ENCODE measurements at regions not wholly inside any gene's neighbourhood (a gene's known extent, or its start where the extent isn't known, plus 50 kb on each side); places are given as distances from the start of the nearest gene placed in this dataset.

DNA sequence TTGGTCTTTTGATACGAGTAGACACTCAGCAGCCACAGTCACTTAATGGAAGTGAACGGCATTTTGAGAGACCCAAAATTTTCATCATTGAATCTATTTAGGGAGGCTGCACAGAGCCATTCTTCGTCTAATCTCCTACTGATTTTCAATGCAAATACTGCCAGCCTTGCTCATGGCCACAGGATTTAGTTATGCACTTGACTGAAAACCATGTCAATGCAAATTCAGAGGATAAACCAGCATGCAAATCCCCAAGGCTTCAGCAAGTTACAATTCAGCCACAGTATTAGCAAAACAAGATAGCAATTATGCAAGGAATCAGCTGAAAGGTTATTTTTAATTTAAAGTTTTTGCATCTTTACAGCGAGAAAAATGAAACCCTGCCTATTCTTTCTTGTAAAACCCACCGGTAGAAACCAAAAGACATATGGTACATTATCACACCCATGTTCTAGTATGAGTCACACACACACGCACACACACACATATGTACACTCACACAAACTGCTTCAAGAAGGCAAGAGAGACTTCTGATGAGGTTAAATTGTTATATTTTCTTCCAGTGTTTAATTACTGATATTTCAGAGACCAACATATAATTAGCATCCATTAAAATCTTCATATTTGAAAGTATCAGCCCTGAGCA lies 985.3 kb upstream of the FLRT2 start:
- no peak overlapping the region for H3K4me3 ChIP-seq (ENCODE audit: low read depth, low read length)
- TF ChIP-seq, protein P1, sequence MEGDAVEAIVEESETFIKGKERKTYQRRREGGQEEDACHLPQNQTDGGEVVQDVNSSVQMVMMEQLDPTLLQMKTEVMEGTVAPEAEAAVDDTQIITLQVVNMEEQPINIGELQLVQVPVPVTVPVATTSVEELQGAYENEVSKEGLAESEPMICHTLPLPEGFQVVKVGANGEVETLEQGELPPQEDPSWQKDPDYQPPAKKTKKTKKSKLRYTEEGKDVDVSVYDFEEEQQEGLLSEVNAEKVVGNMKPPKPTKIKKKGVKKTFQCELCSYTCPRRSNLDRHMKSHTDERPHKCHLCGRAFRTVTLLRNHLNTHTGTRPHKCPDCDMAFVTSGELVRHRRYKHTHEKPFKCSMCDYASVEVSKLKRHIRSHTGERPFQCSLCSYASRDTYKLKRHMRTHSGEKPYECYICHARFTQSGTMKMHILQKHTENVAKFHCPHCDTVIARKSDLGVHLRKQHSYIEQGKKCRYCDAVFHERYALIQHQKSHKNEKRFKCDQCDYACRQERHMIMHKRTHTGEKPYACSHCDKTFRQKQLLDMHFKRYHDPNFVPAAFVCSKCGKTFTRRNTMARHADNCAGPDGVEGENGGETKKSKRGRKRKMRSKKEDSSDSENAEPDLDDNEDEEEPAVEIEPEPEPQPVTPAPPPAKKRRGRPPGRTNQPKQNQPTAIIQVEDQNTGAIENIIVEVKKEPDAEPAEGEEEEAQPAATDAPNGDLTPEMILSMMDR (IDR thresholded peaks at IDR 0.05; ENCODE audit: insufficient read depth, low read depth, low read length, missing control alignments), result no peak
- no peak for DNase-seq (ENCODE audit: low read depth)

DNA sequence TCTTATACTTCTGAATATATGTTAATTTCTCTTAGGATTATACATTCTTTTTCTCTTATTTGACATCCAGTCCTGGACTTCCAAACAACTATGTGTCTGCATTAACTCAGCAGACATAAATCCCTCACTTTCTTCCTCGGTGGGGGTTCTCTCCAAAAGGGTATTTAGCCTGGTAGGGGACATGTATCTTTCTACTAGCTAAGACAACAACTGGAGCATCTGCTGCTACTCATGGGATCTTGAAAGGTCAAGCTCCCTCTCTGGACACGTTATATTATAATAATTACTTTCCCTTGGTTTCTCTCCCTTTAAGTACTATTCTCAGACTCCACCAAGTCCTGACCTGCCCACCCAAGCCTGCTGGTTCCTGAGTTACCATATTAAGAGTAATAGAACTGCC lies 983.7 kb upstream of the FLRT2 start:
- no peak for DNase-seq (ENCODE audit: low read depth)
- TF ChIP-seq, protein P1 (IDR thresholded peaks at IDR 0.05; ENCODE audit: insufficient read depth, low read depth, low read length, missing control alignments), result no peak
- H3K4me3 ChIP-seq (ENCODE audit: low read depth, low read length), result no peak overlapping the region

DNA sequence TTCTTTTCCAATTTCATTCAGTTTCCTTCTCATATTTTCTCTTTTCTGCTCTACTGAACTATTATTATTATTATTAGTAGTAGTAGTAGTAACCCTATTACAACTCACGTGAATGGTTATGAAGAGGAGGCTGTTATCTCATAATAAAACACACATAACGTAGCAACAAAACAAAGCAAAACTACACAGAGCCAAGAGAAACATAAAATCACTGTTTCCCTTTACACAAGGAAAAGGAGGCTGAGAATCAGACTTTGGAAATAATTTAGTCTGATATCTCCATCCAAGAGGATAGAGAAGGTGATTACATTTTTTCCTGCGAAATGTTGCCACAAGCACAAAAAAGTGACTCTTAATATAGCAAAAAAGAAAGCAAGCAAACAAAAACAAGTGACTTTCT lies 975.8 kb upstream of the FLRT2 start:
- H3K4me3 ChIP-seq (ENCODE audit: low read depth, low read length), result no peak overlapping the region
- DNase-seq (ENCODE audit: low read depth), result no peak
- TF ChIP-seq, protein P1 (IDR thresholded peaks at IDR 0.05; ENCODE audit: insufficient read depth, low read depth, low read length, missing control alignments), result no peak

DNA sequence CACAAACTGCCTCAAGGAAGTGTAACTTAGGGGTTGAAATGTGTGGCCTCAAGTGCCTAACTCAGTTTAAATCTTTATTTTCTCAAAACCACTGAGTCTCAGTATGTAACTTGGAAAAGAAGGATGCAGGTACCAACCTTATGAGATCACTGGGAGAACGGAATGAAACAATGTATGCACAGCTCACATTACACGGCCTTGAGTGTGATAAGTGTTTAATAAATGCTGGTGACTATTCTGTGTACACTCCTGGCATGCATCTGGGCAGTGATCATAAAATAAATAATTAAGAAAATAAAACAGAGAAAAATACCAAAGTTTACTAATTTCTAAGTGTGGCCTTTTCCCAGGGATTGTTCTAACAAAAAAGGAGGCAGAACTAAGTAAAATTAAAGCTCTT lies 974.5 kb upstream of the FLRT2 start:
- H3K4me3 ChIP-seq (ENCODE audit: low read depth, low read length), result no peak overlapping the region
- TF ChIP-seq, protein P1 (IDR thresholded peaks at IDR 0.05; ENCODE audit: insufficient read depth, low read depth, low read length, missing control alignments), result no peak
- DNase-seq (ENCODE audit: low read depth), result no peak

DNA sequence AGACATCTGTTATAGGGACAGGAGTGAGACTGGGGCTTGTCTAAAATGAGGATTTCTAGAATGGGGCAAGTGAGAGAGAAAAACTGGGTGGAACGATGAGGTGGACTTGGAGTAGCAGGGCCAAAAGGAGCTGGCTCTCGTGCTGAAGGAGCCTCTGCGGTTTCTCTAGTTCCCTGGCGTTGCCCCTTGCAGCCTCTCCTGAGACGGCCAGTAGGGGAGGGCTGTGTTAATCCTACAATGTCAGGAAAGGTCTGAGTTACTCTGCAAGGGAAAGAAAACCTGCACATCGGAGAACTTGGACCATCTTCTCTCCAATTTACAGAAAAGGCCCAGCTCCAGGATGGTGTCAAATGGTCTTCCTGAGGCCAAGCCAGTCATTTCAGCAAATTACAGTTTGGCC lies 963.8 kb upstream of the FLRT2 start:
- TF ChIP-seq, protein P1 (IDR thresholded peaks at IDR 0.05; ENCODE audit: insufficient read depth, low read depth, low read length, missing control alignments), result no peak
- H3K4me3 ChIP-seq (ENCODE audit: low read depth, low read length), result no peak overlapping the region
- no peak for DNase-seq (ENCODE audit: low read depth)

DNA sequence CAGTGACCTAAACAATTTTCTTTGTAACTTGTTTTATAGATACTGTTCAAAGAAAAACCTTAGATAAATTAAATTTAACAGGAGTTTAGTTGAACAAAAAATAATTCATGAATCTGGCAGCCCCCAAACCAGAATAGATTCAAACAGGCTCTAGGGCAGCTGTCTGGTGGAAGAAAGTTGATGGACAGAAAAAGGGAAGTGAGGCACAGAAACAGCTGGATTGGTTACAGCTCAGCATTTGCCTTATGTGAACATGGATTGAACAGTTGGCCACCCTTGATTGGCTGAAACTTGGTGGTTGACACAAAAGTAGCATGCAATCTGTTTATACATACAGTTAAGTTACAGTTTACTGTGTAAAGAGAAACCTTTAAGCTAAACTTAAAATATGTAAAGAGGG lies 954.3 kb upstream of the FLRT2 start:
- no peak for DNase-seq (ENCODE audit: low read depth)
- no peak overlapping the region for H3K4me3 ChIP-seq (ENCODE audit: low read depth, low read length)
- TF ChIP-seq, protein P1 (IDR thresholded peaks at IDR 0.05; ENCODE audit: insufficient read depth, low read depth, low read length, missing control alignments), result no peak

DNA sequence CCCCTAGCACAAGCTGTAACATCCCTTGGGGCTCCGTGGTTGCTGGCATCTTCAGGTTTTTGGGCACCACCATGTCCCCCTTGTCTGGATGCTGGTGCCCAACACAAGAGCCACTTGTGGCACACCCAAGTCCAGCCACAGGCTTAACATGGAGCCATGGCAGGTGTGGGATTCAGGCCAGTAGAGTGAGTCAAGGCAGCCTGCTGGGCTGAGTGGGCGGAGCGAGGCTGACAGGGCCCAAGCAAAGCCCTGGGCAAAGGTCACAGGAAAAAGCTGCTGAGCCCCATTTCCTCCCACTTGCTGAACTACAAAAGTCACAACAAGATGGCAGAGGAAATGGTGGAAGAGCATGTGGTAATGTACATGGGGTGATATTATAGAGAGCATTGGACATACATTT lies 950.7 kb upstream of the FLRT2 start:
- H3K4me3 ChIP-seq (ENCODE audit: low read depth, low read length), result no peak overlapping the region
- no peak for DNase-seq (ENCODE audit: low read depth)
- TF ChIP-seq, protein P1 (IDR thresholded peaks at IDR 0.05; ENCODE audit: insufficient read depth, low read depth, low read length, missing control alignments), result no peak

Measured in GM12865 (cell line).